ENCODE measurements at regions not wholly inside any gene's neighbourhood (a gene's known extent, or its start where the extent isn't known, plus 50 kb on each side); places are given as distances from the start of the nearest gene placed in this dataset.
"Not testable (repeated sequence)": the region's sequence is repeated elsewhere in the genome, so short reads cannot be mapped to it uniquely, and the experiment has no call there.

GRCh38 chrX:139320661-139321354 lies 209.7 kb upstream of the F9 start:
- TF ChIP-seq SP1 (IDR thresholded peaks at IDR 0.05; ENCODE audit: low read depth, low read length); CTCF (IDR thresholded peaks at IDR 0.05; ENCODE audit: control extremely low read depth in 1 of 3, insufficient read depth in 1 of 3, low read depth in 1 of 3, low read length in 3 of 3); POLR2A (IDR thresholded peaks at IDR 0.05; ENCODE audit: control extremely low read depth in 1 of 2, low read depth in 2 of 2, low read length in 2 of 2); CHD2 (IDR thresholded peaks at IDR 0.05; ENCODE audit: low read length); JUN (IDR thresholded peaks at IDR 0.05; ENCODE audit: low read depth, low read length); SIRT6 (IDR thresholded peaks at IDR 0.05; ENCODE audit: low read length); EZH2 (IDR thresholded peaks at IDR 0.05; ENCODE audit: low read depth, low read length, severe bottlenecking); USF2 (IDR thresholded peaks at IDR 0.05; ENCODE audit: low read length); EP300 (IDR thresholded peaks at IDR 0.05; ENCODE audit: borderline replicate concordance in 1 of 2, low read depth in 2 of 2, low read length in 2 of 2): not testable (repeated sequence)
